ENCODE measurements at regions not wholly inside any gene's neighbourhood (a gene's known extent, or its start where the extent isn't known, plus 50 kb on each side); places are given as distances from the start of the nearest gene placed in this dataset.

GRCh38 chr14:29062976-29063375, 296.4 kb downstream of the FOXG1 start (continued):
- no peak for TF ChIP-seq CHD7 (IDR thresholded peaks at IDR 0.05; ENCODE audit: insufficient replicate concordance, low read length)
- no peak for TF ChIP-seq NRF1 (IDR thresholded peaks at IDR 0.05; ENCODE audit: low read depth, low read length)
- no peak for TF ChIP-seq KDM1A (IDR thresholded peaks at IDR 0.05; ENCODE audit: borderline replicate concordance, low read length)
- TF ChIP-seq SIN3A (conservative IDR thresholded peaks at IDR 0.05 in 1 of 2, IDR thresholded peaks at IDR 0.05 in 1 of 2; ENCODE audit: low read depth in 1 of 2, low read length in 2 of 2), result no peak
- TF ChIP-seq CBX8 (IDR thresholded peaks at IDR 0.05; ENCODE audit: borderline replicate concordance, low read depth, low read length), result no peak
- no peak for TF ChIP-seq JUN (IDR thresholded peaks at IDR 0.05; ENCODE audit: low read depth, low read length)
- TF ChIP-seq SUZ12 (IDR thresholded peaks at IDR 0.05; ENCODE audit: low read length), result no peak
- no peak for TF ChIP-seq CEBPB (IDR thresholded peaks at IDR 0.05; ENCODE audit: low read depth, low read length)
